GM18873 (cell line): ENCODE measurements at regions not wholly inside any gene's neighbourhood (a gene's known extent, or its start where the extent isn't known, plus 50 kb on each side); places are given as distances from the start of the nearest gene placed in this dataset.

ENCODE experiments used
- ATAC-seq: cut with Tn5 transposase; IDR thresholded peaks from one replicate; pipeline ENCODE4 v1.9.1; 2021; ENCODE audit warnings: mild to moderate bottlenecking, moderate library complexity, moderate number of reproducible peaks; ENCODE audit not compliant: unreplicated experiment, low FRiP score

GRCh38 chr10:120982507-120982906 is 131.3 kb downstream of the WDR11 start:
- ATAC-seq, result no peak

DNA sequence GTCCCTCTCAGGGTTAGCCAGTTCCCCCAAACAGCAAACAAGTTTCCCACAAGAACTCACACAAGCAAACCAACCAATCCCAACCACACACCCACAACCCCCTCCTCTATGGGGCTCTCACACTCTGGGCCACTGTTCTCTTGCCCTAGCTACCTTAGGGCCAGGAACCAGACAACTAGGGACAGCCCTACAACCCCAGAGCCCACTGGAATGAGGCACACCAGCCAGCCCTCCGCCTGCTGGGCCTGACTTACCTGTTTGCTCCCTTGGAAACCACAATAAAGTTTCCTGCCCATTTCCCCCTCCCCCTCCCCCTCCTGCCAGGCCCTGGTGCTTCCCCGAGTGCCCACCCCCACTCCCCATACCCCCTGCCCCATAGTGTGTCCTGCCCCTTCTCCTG is 132.6 kb downstream of the WDR11 start:
- ATAC-seq, result no peak

- no peak for ATAC-seq
Measured at GRCh38 chr10:120984221-120984620, 133.1 kb downstream of the WDR11 start.

DNA sequence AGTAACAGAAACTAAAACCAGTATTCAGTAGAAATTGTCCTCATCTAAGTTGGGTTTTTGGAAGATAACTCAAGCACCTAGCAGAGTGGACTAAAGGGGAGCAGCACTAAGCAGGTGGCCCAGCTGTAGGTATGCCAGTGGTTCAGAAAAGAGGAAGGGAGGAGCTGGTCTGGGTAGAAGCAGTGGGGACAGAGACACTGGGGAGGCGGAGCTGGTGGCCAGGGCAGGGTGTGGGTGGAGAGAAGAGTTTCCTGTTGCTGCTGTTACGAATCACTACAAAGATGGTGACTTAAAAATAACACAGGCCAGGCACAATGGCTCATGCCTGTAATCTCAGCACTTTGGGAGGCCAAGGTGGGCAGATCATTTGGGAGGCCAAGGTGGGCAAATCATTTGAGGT is 136.2 kb downstream of the WDR11 start:
- ATAC-seq, result no peak

- ATAC-seq, result no peak
Measured at GRCh38 chr10:120988751-120989150, 137.6 kb downstream of the WDR11 start.

GRCh38 chr10:120989279-120989678 is 138.1 kb downstream of the WDR11 start:
- no peak for ATAC-seq

- ATAC-seq, result no peak
Measured at GRCh38 chr10:120989996-120990598, 138.9 kb downstream of the WDR11 start.

- no peak for ATAC-seq
Measured at GRCh38 chr10:120990831-120991230, 139.7 kb downstream of the WDR11 start.

DNA sequence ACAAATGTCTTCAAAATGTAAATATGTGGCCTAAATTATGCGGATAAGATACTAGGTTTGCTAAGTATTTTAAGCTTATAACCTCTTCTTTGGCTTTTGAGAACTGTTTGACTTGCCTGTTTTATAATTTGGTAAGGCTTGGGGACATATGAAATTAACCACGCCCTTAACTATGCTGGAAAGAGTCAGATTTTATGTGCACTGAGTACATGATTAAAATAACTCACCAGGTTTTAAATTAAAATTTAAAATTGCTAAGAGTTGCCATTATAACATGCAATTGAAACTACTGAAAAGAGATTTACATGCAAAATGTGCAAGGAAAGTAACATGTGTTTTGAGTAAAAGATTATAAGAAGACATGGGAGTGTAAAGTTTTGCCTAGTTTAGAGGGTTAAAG is 141.9 kb downstream of the WDR11 start:
- ATAC-seq, result no peak

- no peak for ATAC-seq
Measured at GRCh38 chr10:120995768-120996167, 144.6 kb downstream of the WDR11 start.

DNA sequence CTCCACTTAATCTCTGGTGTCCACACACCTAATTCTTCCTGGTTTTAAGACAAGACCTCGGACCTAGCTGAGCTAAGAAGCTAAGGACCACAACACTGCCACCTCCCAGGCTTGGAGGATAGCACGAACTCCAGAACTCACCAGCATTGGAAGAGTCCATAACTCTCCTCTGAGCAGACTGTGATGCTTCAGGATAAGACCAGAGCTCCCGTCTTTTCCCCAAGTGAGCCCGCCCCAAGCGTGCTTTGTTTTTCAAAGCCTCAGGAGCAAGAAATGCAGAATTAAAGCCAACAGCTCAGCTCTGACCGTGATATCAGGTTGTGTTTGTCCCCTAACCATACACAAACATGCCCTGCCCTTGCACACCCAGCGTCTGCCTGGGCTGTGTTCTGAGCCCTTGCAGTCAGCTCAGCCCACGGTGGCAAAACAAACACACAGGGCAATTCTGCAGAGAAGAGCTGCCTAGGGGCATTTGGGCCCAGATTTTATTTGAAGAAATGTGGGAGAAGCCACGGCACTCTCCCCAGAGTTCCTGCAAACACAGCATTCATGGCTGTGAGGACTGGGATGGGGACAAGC is 145.4 kb downstream of the WDR11 start:
- ATAC-seq, result no peak

- ATAC-seq, result no peak
Measured at GRCh38 chr10:120997313-120997712, 146.2 kb downstream of the WDR11 start.

DNA sequence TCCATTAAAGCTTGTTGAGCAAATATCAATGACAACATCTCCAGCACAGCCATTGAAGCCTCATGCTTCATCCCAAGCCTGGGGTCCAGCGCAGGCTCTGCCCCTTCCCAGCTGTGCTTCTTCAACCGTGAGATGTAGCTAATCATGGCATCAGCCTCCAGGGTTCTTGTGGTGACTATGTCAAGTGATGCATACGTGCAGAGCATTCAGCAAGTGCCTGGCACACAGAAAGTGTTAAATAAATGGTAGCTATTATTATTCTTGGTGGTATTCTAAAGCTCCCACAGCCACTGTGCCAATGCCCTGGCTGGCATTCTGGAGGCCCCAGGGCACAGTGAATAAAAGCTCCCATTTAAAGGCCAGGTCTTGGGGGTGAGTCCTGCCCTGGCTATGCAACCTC is 146.6 kb downstream of the WDR11 start:
- no peak for ATAC-seq

DNA sequence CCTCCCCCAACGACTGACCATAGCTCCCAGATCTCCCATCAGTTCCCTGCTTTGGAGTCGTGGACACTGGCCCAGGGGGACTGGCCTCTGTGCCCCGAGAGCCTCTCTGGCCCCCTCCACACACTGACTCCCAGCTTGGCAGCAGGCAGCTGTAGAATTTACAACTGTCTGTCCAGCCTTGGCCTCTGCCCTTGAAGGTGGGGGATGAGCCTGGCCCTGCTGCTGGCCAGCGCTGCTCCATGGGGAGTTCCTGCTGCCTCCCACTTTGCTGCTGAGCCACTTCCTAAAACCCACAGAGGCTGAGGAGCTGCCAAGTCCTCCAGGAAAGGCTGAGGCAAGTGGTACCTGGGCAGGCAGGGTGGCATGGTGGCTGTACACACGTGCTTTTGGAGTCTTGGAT is 147.1 kb downstream of the WDR11 start:
- no peak for ATAC-seq

- no peak for ATAC-seq
Measured at GRCh38 chr10:120998782-120999285, 147.7 kb downstream of the WDR11 start.

DNA sequence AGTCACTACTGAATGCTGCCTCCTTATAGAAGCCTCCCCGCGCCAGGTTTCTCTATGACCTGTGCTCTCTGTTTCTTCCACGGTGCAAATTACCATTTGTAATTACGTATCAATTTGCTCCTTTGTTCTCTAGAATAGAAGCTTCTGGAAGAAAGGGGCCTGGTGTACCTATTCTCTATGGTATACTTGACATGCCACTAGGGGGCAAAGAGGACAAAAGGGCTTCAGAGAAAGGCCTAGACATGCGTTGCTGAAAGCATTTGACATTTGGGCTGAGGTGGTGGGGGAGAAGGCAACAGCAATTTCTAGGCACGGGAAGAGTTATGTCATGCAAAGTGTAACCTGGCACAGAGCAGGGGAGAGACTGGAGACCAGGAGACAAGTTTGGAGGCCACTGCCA is 148.7 kb downstream of the WDR11 start:
- ATAC-seq, result no peak

- no peak for ATAC-seq
Measured at GRCh38 chr10:121002586-121003205, 151.5 kb downstream of the WDR11 start.

DNA sequence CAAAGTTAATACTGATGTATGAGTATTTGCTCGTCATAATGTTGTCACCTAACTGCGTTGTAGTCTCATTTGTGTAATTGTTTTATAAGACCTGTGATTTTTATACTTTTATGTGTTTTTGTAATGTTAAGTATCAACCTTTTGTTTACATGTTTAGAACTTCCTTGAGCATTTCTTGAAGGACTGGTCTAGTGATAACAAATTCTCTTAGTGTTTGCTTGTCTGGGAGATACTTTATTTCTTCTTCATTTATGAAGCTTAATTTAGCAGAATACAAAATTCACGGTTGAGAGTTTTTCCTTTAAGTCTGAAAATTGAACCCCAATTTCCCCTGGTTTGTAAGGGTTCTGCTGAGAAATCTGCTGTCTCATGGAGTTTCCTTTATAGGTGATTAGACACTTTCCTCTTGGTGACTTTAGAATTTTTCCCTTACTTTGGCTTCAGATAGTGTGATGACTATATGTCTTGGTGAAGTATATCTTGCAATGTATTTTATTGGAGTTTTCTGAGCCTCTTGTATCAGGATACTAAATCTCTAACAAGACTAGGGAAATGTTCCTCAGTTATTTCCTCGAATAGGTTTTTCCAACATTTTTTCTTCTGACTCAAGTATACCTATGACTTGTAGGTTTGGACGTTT is 154.9 kb downstream of the WDR11 start:
- ATAC-seq, result no peak

GRCh38 chr10:121007264-121007663 is 156.1 kb downstream of the WDR11 start:
- ATAC-seq, result no peak

- no peak for ATAC-seq
Measured at GRCh38 chr10:121015916-121016315, 164.8 kb downstream of the WDR11 start.

DNA sequence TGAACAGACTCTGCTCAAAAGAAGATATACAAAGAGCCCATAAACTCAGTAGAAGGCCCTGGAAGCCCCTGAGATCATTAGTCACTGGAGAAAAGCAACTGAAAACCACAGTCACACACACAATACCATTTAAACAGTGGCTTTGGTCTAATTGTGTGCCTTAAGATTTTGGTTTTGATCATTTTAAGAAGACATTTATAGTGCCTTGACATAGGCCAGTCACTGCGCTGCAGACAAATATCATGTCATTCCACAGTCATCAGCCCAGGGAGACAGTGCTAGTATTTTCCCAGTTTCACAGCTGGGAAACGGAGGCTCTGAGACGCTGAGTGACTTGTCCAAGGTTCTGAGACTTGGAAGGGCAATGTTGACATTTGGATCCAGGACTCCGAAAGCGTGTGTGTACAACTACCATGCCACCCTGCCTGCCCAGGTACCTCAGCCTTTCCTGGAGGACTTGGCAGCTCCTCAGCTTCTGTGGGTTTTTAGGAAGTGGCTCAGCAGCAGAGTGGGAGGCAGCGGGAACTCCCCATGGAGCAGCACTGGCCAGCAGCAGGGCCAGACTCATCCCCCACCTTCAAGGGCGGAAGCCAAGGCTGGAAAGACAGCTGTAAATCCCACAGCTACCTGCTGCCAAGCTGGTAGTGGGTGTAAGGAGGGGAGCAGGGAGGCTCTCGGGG is 173.9 kb downstream of the WDR11 start:
- ATAC-seq, result no peak
